Esophagus squamous epithelium (tissue), 5 donors: ENCODE measurements at regions not wholly inside any gene's neighbourhood (a gene's known extent, or its start where the extent isn't known, plus 50 kb on each side); places are given as distances from the start of the nearest gene placed in this dataset.

Experiments
- DNase-seq: peaks from one replicate; lab custom pipeline; 2025; lab: John Stamatoyannopoulos, UW
- H3K27ac ChIP-seq, 4 donors: fragments of 200-600 bp; sonication (generic); one replicate each; pipeline ENCODE4 v1.5.1; 2016 to 2019; ENCODE audit warnings: mild to moderate bottlenecking in 1 of 4
- H3K27me3 ChIP-seq, 4 donors: fragments of 200-600 bp; sonication (generic); 1 replicate in 3 of 4; 2 replicates in 1 of 4; pipeline versions ENCODE4 v1.5.1 to v1.6.0; 2017 to 2021; ENCODE audit warnings: antibody characterized with exemption in 1 of 4
- H3K36me3 ChIP-seq, 3 donors: fragments of 200-600 bp; sonication (generic); one replicate each; pipeline ENCODE4 v1.5.1; 2016 to 2019
- H3K4me1 ChIP-seq, 3 donors: fragments of 200-600 bp; sonication (generic); one replicate each; pipeline ENCODE4 v1.5.1; 2017 to 2019
- H3K4me3 ChIP-seq, 4 donors: fragments of 200-600 bp; sonication (generic); 1 replicate in 3 of 4; 2 replicates in 1 of 4; pipeline ENCODE4 v1.5.1; 2016 to 2019; ENCODE audit warnings: mild to moderate bottlenecking in 2 of 4, moderate library complexity in 1 of 4
- H3K9me3 ChIP-seq, 3 donors: fragments of 200-600 bp; sonication (generic); one replicate each; pipeline ENCODE4 v1.5.1; 2016 to 2019
- CTCF ChIP-seq, 6 experiments: fragments of 450-650 bp in 4 of 6; fragments of 200-600 bp in 2 of 6; sonication (generic) in 2 of 6; IDR thresholded peaks; one replicate each; pipeline ENCODE4 v1.5.1; 2016 to 2019; ENCODE audit warnings: antibody characterized with exemption in 6 of 6, mild to moderate bottlenecking in 4 of 6, moderate library complexity in 4 of 6
- POLR2A ChIP-seq, 4 donors: fragments of 450-650 bp; IDR thresholded peaks; one replicate each; pipeline ENCODE4 v1.6.1; 2017; ENCODE audit warnings: antibody characterized with exemption in 4 of 4, mild to moderate bottlenecking in 4 of 4, moderate library complexity in 3 of 4
- WGBS, 2 donors: methylation state at CpG; one replicate each; pipeline ENCODE4 v1.1.5; 2018; 5-methylcytosine and 5-hydroxymethylcytosine counted together
- intact Hi-C: fragments of 100-400 bp; cut with DNase I; formaldehyde crosslinking; loops from one replicate; pipeline ENCODE4 v1.15.0; 2022
- donor health status: DM: yes; HTN: yes; CAD: no.

- no peaks in the 10 kb centered on the region for H3K27me3 ChIP-seq
- 73 to 78% methylated on average over 3 of the region's 3 CpGs for WGBS, 2 donors
- peaks cover 0 to 39% (median 13%) of the 10 kb centered on the region in 3 donors for H3K4me1 ChIP-seq
- TF ChIP-seq POLR2A (IDR thresholded peaks at IDR 0.05): no peak
- no peaks in the 10 kb centered on the region for H3K36me3 ChIP-seq
- no peaks in the 10 kb centered on the region for H3K9me3 ChIP-seq
- no peak overlapping the region for H3K4me3 ChIP-seq
- no peak for DNase-seq
- no peak overlapping the region for H3K27ac ChIP-seq
- intact Hi-C loops: no loop called here
Measured at GRCh38 chr4:11700751-11701226, 272.1 kb upstream of the HS3ST1 start.

DNA sequence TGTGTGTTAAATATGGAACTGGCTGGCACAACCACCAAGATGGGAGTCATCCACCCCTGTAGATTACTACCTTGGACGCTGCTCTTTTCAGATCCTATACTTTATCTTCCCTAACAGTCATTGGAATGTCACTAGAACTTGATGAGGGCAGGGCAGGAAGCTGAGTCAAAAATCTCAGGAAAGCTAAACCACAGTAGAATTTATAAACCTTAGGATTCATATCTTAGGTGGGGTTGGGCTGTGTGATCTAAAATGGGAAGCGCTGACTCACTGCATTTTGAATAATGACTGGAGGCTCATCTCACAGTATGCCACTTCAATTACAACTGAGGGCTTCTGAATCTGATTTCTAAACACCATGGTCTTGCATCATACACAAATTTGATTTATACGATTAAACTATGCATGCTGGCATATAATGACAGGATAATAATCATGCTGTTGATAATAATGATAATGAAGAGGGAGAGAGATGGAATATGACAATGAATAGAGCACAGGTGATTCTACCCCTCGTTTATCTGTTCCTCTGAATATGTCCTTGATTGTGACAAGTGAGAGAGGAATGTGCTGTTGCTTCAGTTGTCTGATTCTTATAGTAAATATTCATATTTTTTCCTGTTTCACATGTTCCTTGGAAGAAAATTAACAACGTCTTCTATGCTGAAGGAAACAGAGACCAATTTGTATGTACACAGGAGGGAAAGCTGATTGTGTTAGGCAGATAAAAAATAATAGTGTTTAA lies 270.3 kb upstream of the HS3ST1 start:
- Histone ChIP-seq H3K4me3 (no peak overlapping the region), H3K36me3 (no peaks in the 10 kb centered on the region), H3K27me3 (no peaks in the 10 kb centered on the region), H3K9me3 (peaks cover 0 to 3% (median 0%) of the 10 kb centered on the region in 3 donors), H3K4me1 (peaks cover 0 to 39% (median 13%) of the 10 kb centered on the region in 3 donors), H3K27ac (peak overlapping the region in 3 of 4 donors; percentile 47 to 70 (median 56))
- intact Hi-C loops: no loop called here
- TF ChIP-seq POLR2A (IDR thresholded peaks at IDR 0.05): no peak
- 35% methylated on average over 5 of the region's 5 CpGs for WGBS, 2 donors
- DNase-seq: no peak

DNA sequence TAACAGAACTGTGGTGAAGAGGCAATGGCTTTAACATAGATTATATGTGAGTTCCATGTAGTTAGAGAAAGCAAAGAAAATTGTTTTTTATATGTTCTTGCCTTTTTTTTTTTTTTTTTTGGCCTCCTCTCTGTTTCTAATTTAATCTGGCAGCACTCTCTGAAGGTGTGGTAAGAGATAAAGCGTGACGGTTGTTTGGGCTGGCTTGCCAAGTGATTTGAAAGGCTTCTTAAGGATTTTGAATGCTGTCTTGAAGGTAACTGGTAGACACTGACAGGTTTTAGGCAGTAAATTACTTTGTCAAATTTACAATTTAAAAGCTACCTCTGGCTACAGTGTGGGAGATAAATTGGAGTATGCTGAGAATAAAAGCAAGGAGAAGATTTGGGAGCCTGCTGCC lies 269.3 kb upstream of the HS3ST1 start:
- intact Hi-C loops: no loop called here
- TF ChIP-seq CTCF (IDR thresholded peaks at IDR 0.05) (no peak), POLR2A (IDR thresholded peaks at IDR 0.05) (no peak)
- H3K4me1 ChIP-seq: peaks cover 0 to 37% (median 13%) of the 10 kb centered on the region in 3 donors
- H3K4me3 ChIP-seq: no peak overlapping the region
- H3K36me3 ChIP-seq: no peaks in the 10 kb centered on the region
- H3K9me3 ChIP-seq: peaks cover 0 to 12% (median 0%) of the 10 kb centered on the region in 3 donors
- H3K27ac ChIP-seq: peak overlapping the region in 3 of 4 donors; percentile 47 to 70 (median 56)
- no peak for DNase-seq
- H3K27me3 ChIP-seq: no peaks in the 10 kb centered on the region
- WGBS, 2 donors: 27 to 39% methylated on average over 2 of the region's 2 CpGs

DNA sequence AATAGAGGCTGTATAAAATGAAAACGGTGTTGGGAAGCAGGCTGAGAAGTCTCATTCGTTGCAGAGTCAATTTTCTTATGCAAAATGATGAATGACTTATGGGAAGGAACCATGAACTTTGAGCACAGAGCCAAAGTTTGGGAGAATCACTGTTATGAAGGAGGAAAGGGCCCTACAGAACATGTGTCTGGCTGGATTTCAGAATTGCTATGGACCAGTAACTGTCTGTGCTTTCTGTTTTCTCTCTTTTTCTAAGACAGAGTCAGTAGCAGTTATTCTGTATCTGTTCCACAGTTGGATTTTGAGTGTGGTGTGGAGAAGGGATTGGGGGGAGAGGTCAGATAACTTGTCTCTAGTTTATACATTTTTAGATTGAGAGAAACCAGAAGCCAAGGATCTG lies 265.0 kb upstream of the HS3ST1 start:
- no peak for DNase-seq
- TF ChIP-seq POLR2A (IDR thresholded peaks at IDR 0.05): no peak
- no peak for TF ChIP-seq CTCF (IDR thresholded peaks at IDR 0.05)
- 28 to 61% methylated on average over 1 to 2 of the region's 2 CpGs for WGBS, 2 donors
- no peak overlapping the region for H3K4me3 ChIP-seq
- no peaks in the 10 kb centered on the region for H3K36me3 ChIP-seq
- peaks cover 0 to 12% (median 0%) of the 10 kb centered on the region in 3 donors for H3K9me3 ChIP-seq
- no peaks in the 10 kb centered on the region for H3K27me3 ChIP-seq
- no peak overlapping the region for H3K27ac ChIP-seq
- intact Hi-C loops: no loop called here
- H3K4me1 ChIP-seq: peaks cover 0 to 15% (median 6%) of the 10 kb centered on the region in 3 donors

GRCh38 chr4:11691236-11691635 lies 262.5 kb upstream of the HS3ST1 start:
- peaks cover 0 to 12% (median 0%) of the 10 kb centered on the region in 3 donors for H3K9me3 ChIP-seq
- WGBS, 2 donors: 54 to 56% methylated on average over 3 of the region's 3 CpGs
- no peak for DNase-seq
- TF ChIP-seq POLR2A (IDR thresholded peaks at IDR 0.05) (no peak), CTCF (IDR thresholded peaks at IDR 0.05) (no peak)
- H3K27ac ChIP-seq: no peak overlapping the region
- intact Hi-C loops: no loop called here
- no peaks in the 10 kb centered on the region for H3K4me1 ChIP-seq
- H3K36me3 ChIP-seq: no peaks in the 10 kb centered on the region
- H3K27me3 ChIP-seq: no peaks in the 10 kb centered on the region
- H3K4me3 ChIP-seq: no peak overlapping the region

- no peaks in the 10 kb centered on the region for H3K36me3 ChIP-seq
- no peaks in the 10 kb centered on the region for H3K27me3 ChIP-seq
- DNase-seq: no peak
- H3K4me1 ChIP-seq: no peaks in the 10 kb centered on the region
- no peak overlapping the region for H3K4me3 ChIP-seq
- 78 to 85% methylated on average over 1 of the region's 1 CpG for WGBS, 2 donors
- TF ChIP-seq CTCF (IDR thresholded peaks at IDR 0.05): no peak
- TF ChIP-seq POLR2A (IDR thresholded peaks at IDR 0.05): no peak
- no peak overlapping the region for H3K27ac ChIP-seq
- no peaks in the 10 kb centered on the region for H3K9me3 ChIP-seq
- intact Hi-C loops: no loop called here
Measured at GRCh38 chr4:11687727-11688126, 259.0 kb upstream of the HS3ST1 start.
